IMR-90 (cell line): ENCODE measurements at regions not wholly inside any gene's neighbourhood (a gene's known extent, or its start where the extent isn't known, plus 50 kb on each side); places are given as distances from the start of the nearest gene placed in this dataset.

Experiments
- CEBPB ChIP-seq: IDR thresholded peaks from 2 replicates; pipeline ENCODE4 v1.6.1; 2012; ENCODE audit warnings: low read depth, low read length, improper control_type of control experiment
- CHD1 ChIP-seq: IDR thresholded peaks from 2 replicates; pipeline ENCODE4 v1.6.1; 2012; ENCODE audit warnings: low read depth, low read length, improper control_type of control experiment
- FOS ChIP-seq: fragments of 150-350 bp; IDR thresholded peaks from 2 replicates; pipeline ENCODE4 v1.6.1; 2016; ENCODE audit warnings: low read depth, low read length
- MAFK ChIP-seq: IDR thresholded peaks from 2 replicates; pipeline ENCODE4 v1.6.1; 2012; ENCODE audit warnings: low read depth, low read length, improper control_type of control experiment
- MXI1 ChIP-seq: IDR thresholded peaks from 2 replicates; pipeline ENCODE4 v1.6.1; 2012; ENCODE audit warnings: low read depth, mild to moderate bottlenecking, low read length, moderate library complexity, borderline replicate concordance
- POLR2A ChIP-seq: IDR thresholded peaks from 2 replicates; pipeline ENCODE4 v1.6.1; 2012; ENCODE audit warnings: mild to moderate bottlenecking, low read depth, low read length
- RFX5 ChIP-seq: IDR thresholded peaks from 2 replicates; pipeline ENCODE4 v1.8.0; 2012; ENCODE audit warnings: low read depth, mild to moderate bottlenecking, low read length, moderate library complexity
- SMC3 ChIP-seq: fragments of 150-350 bp; IDR thresholded peaks from 2 replicates; pipeline ENCODE4 v1.6.1; 2016; ENCODE audit warnings: low read depth, mild to moderate bottlenecking, antibody characterized with exemption, low read length, moderate library complexity
- TF ChIP-seq, protein P1 (sequence below): conservative IDR thresholded peaks from 2 replicates; pipeline ENCODE4 v1.5.1; 2012; ENCODE audit warnings: mild to moderate bottlenecking, low read depth, low read length, improper control_type of control experiment
- TF ChIP-seq, protein P2 (sequence below): fragments of 150-350 bp; IDR thresholded peaks from 2 replicates; pipeline ENCODE4 v1.6.1; 2017; ENCODE audit warnings: mild to moderate bottlenecking, antibody characterized with exemption, low read length, low read depth

DNA sequence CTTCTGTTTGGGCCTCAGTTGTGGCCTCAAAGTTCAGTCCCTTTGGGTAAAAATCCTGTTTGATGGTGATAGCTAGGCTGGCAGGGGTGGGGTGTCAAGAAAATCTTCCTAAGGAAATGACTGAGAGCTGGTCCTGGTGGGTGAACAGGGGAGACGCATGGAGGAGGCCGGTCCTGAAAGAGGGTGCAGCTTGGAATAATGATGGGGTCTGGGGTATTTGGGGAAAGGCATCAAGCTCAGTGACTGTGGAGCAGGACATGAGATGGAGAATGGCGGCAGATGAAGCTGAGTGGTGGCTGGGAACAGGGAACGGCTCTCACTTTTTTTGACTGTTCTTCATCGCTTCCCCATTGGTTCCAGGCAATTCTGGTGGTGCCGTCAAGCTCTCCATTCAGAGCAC lies 140.7 kb upstream of the PKDCC start:
- TF ChIP-seq POLR2A (no peak), MXI1 (no peak), SMC3 (no peak), RFX5 (no peak), MAFK (no peak), FOS (no peak), CHD1 (no peak), CEBPB (no peak)
- TF ChIP-seq, protein P1, sequence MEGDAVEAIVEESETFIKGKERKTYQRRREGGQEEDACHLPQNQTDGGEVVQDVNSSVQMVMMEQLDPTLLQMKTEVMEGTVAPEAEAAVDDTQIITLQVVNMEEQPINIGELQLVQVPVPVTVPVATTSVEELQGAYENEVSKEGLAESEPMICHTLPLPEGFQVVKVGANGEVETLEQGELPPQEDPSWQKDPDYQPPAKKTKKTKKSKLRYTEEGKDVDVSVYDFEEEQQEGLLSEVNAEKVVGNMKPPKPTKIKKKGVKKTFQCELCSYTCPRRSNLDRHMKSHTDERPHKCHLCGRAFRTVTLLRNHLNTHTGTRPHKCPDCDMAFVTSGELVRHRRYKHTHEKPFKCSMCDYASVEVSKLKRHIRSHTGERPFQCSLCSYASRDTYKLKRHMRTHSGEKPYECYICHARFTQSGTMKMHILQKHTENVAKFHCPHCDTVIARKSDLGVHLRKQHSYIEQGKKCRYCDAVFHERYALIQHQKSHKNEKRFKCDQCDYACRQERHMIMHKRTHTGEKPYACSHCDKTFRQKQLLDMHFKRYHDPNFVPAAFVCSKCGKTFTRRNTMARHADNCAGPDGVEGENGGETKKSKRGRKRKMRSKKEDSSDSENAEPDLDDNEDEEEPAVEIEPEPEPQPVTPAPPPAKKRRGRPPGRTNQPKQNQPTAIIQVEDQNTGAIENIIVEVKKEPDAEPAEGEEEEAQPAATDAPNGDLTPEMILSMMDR, result no peak
- TF ChIP-seq, protein P2, sequence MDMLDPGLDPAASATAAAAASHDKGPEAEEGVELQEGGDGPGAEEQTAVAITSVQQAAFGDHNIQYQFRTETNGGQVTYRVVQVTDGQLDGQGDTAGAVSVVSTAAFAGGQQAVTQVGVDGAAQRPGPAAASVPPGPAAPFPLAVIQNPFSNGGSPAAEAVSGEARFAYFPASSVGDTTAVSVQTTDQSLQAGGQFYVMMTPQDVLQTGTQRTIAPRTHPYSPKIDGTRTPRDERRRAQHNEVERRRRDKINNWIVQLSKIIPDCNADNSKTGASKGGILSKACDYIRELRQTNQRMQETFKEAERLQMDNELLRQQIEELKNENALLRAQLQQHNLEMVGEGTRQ, result no peak
